HCT116 (cell line): ENCODE measurements at regions not wholly inside any gene's neighbourhood (a gene's known extent, or its start where the extent isn't known, plus 50 kb on each side); places are given as distances from the start of the nearest gene placed in this dataset.

Experiments
- ATAC-seq: fragments of 200-7000 bp; cut with Tn5 transposase; 2 replicates; pipeline ENCODE4 v1.9.1; 2020; ENCODE audit warnings: mild to moderate bottlenecking, moderate library complexity
- BruUV-seq: library from RNA; stranded (reverse); fragments of 400-500 nt; replicated peaks from 2 replicates; lab custom pipeline; 2021; lab: Mats Ljungman, UMichigan
- CTCF ChIA-PET: fragments of 300-600 bp; sonication (Branson Sonifier 250); formaldehyde crosslinking; loops from one replicate; lab custom pipeline; 2021; ENCODE audit warnings: antibody characterized with exemption; lab: Charles Lee
- POLR2A ChIA-PET: fragments of 300-600, 350-600 bp; sonication (Branson Sonifier 250); formaldehyde crosslinking; loops from one replicate; lab custom pipeline; 2021; ENCODE audit warnings: antibody characterized with exemption; lab: Charles Lee
- RAD21 ChIA-PET, 2 experiments: fragments of 300-600 bp; sonication (Branson Sonifier 250); formaldehyde crosslinking; loops; one replicate each; lab custom pipeline; 2023; ENCODE audit warnings: low total read pairs in 2 of 2; ENCODE audit not compliant: uncharacterized antibody in 2 of 2, unreplicated experiment in 2 of 2, low non-redundant PET in 1 of 2; lab: Charles Lee
- DNase-seq: peaks from one replicate; pipeline ENCODE4 v3.0.0-alpha.2; 2010; ENCODE audit warnings: low read depth, low spot score
- H2AFZ ChIP-seq: fragments of 200-600 bp; shearing (Covaris generic), sonication (generic); 2 replicates; pipeline ENCODE4 v1.6.1; 2017; ENCODE audit warnings: low read depth, mixed run types, mixed read lengths, antibody characterized with exemption, low read length; ENCODE audit not compliant: poor library complexity, severe bottlenecking
- H3K27ac ChIP-seq: 2 replicates; pipeline ENCODE4 v1.5.1; 2012; ENCODE audit warnings: low read depth, low read length
- H3K27me3 ChIP-seq: fragments of 200-600 bp; sonication (generic); 2 replicates; pipeline ENCODE4 v1.6.1; 2016; ENCODE audit warnings: mixed run types, low read length, mixed read lengths; ENCODE audit not compliant: insufficient read depth
- H3K36me3 ChIP-seq, 2 experiments: fragments of 200-500 bp in 1 of 2; fragments of 200-600 bp in 1 of 2; sonication (Bioruptor generic) in 1 of 2; sonication (generic) in 1 of 2; 2 replicates each; pipeline versions ENCODE4 v1.5.1 to v1.6.1; 2014 to 2016; ENCODE audit warnings: low read length in 2 of 2, inconsistent platforms in 1 of 2, mixed read lengths in 1 of 2, mixed run types in 1 of 2; ENCODE audit not compliant: insufficient read depth in 2 of 2, control insufficient read depth in 1 of 2
- H3K4me1 ChIP-seq, 2 experiments: fragments of 200-600 bp in 1 of 2; sonication (generic) in 1 of 2; 2 replicates each; pipeline versions ENCODE4 v1.5.1 to v1.6.1; 2012 to 2017; ENCODE audit warnings: low read length in 2 of 2, inconsistent platforms in 1 of 2, mild to moderate bottlenecking in 1 of 2, mixed read lengths in 1 of 2, mixed run types in 1 of 2, moderate library complexity in 1 of 2; ENCODE audit not compliant: insufficient read depth in 2 of 2, control insufficient read depth in 1 of 2
- H3K4me2 ChIP-seq: fragments of 200-600 bp; sonication (generic); 2 replicates; pipeline ENCODE4 v1.6.1; 2017; ENCODE audit warnings: mixed run types, low read length, mixed read lengths
- H3K4me3 ChIP-seq, 2 experiments: fragments of 200-600 bp in 1 of 2; sonication (generic) in 1 of 2; replicated peaks in 1 of 2; 2 replicates each; pipeline ENCODE4 v1.5.1; 2011 to 2016; ENCODE audit warnings: low read length in 2 of 2, control low read depth in 1 of 2, low read depth in 1 of 2, mild to moderate bottlenecking in 1 of 2, mixed read lengths in 1 of 2, mixed run types in 1 of 2
- H3K79me2 ChIP-seq: fragments of 200-600 bp; sonication (generic); 2 replicates; pipeline ENCODE4 v1.6.1; 2017; ENCODE audit warnings: mild to moderate bottlenecking, mixed run types, low read length, moderate library complexity, mixed read lengths; ENCODE audit not compliant: insufficient read depth
- H3K9ac ChIP-seq: fragments of 200-600 bp; sonication (generic); 2 replicates; pipeline ENCODE4 v1.6.1; 2016; ENCODE audit warnings: low read length, mixed read lengths
- H3K9me2 ChIP-seq: fragments of 200-600 bp; sonication (generic), shearing (Covaris generic); 2 replicates; pipeline ENCODE4 v1.6.1; 2017; ENCODE audit warnings: mixed run types, mild to moderate bottlenecking, moderate library complexity; ENCODE audit not compliant: insufficient read depth
- H3K9me3 ChIP-seq, 2 experiments: fragments of 200-500 bp in 1 of 2; fragments of 200-600 bp in 1 of 2; sonication (Bioruptor generic) in 1 of 2; sonication (generic) in 1 of 2; 2 replicates each; pipeline ENCODE4 v1.6.1; 2014 to 2017; ENCODE audit warnings: low read length in 2 of 2, mixed read lengths in 2 of 2, inconsistent platforms in 1 of 2, low read depth in 1 of 2, mild to moderate bottlenecking in 1 of 2, mixed run types in 1 of 2, moderate library complexity in 1 of 2; ENCODE audit not compliant: control insufficient read depth in 1 of 2, insufficient read depth in 1 of 2
- H4K20me1 ChIP-seq: fragments of 200-600 bp; sonication (generic), shearing (Covaris generic); 2 replicates; pipeline ENCODE4 v1.6.1; 2017; ENCODE audit warnings: mixed run types, mild to moderate bottlenecking, moderate library complexity; ENCODE audit not compliant: insufficient read depth
- ATF3 ChIP-seq: IDR thresholded peaks from 2 replicates; pipeline ENCODE4 v1.6.1; 2012
- CBX3 ChIP-seq: IDR thresholded peaks from 2 replicates; pipeline ENCODE4 v1.6.1; 2012; ENCODE audit warnings: low read depth
- CEBPB ChIP-seq: IDR thresholded peaks from 2 replicates; pipeline ENCODE4 v1.6.1; 2012; ENCODE audit warnings: low read depth
- CTCF ChIP-seq, 3 experiments: fragments of 200-600 bp in 1 of 3; sonication (generic) in 1 of 3; IDR thresholded peaks in 2 of 3; conservative IDR thresholded peaks in 1 of 3; 2 replicates each; pipeline ENCODE4 v1.5.1; 2012 to 2017; ENCODE audit warnings: low read depth in 2 of 3, low read length in 2 of 3, antibody characterized with exemption in 1 of 3, borderline replicate concordance in 1 of 3, control low read depth in 1 of 3, mild to moderate bottlenecking in 1 of 3, mixed read lengths in 1 of 3, mixed run types in 1 of 3, moderate library complexity in 1 of 3; ENCODE audit not compliant: insufficient read depth in 1 of 3
- FOSL1 ChIP-seq: IDR thresholded peaks from 2 replicates; pipeline ENCODE4 v1.6.1; 2012; ENCODE audit warnings: low read depth
- JUND ChIP-seq: IDR thresholded peaks from 2 replicates; pipeline ENCODE4 v1.6.1; 2012
- MAX ChIP-seq: IDR thresholded peaks from 2 replicates; pipeline ENCODE4 v1.6.1; 2012
- POLR2A ChIP-seq: IDR thresholded peaks from 2 replicates; pipeline ENCODE4 v1.7.0; 2011; ENCODE audit warnings: borderline replicate concordance; ENCODE audit not compliant: insufficient read depth, insufficient read length; ENCODE audit errors: extremely low read depth
- RAD21 ChIP-seq: IDR thresholded peaks from 2 replicates; pipeline ENCODE4 v1.6.1; 2012; ENCODE audit warnings: low read depth, mild to moderate bottlenecking
- REST ChIP-seq: IDR thresholded peaks from 2 replicates; pipeline ENCODE4 v1.6.1; 2012; ENCODE audit warnings: low read depth
- SIN3A ChIP-seq: IDR thresholded peaks from 2 replicates; pipeline ENCODE4 v1.6.1; 2012; ENCODE audit warnings: low read depth
- SP1 ChIP-seq: IDR thresholded peaks from 2 replicates; pipeline ENCODE4 v1.6.1; 2012; ENCODE audit warnings: low read depth
- TCF7L2 ChIP-seq: IDR thresholded peaks from 2 replicates; pipeline ENCODE4 v1.7.0; 2011; ENCODE audit warnings: borderline replicate concordance, inconsistent platforms; ENCODE audit not compliant: insufficient read depth, insufficient read length; ENCODE audit errors: extremely low read depth
- ZBTB33 ChIP-seq: IDR thresholded peaks from 2 replicates; pipeline ENCODE4 v1.6.1; 2011; ENCODE audit warnings: mild to moderate bottlenecking, low read length, moderate library complexity; ENCODE audit not compliant: insufficient replicate concordance; ENCODE audit errors: extremely low read depth
- ZFX ChIP-seq: fragments of 450-650 bp; IDR thresholded peaks from 2 replicates; pipeline ENCODE4 v1.6.1; 2017
- intact Hi-C: fragments of 100-400 bp; cut with micrococcal nuclease; formaldehyde crosslinking; loops from 2 replicates; pipeline ENCODE4 v1.10.0; 2022

GRCh38 chr5:51053361-51053760 lies 329.9 kb upstream of the ISL1 start:
- BruUV-seq = no TSS peak
- POLR2A ChIA-PET = no interaction called here
- DNase-seq (no peak), ATAC-seq (no peak)
- RAD21 ChIA-PET = no interaction called here
- CTCF ChIA-PET = no interaction called here
- H3K27ac ChIP-seq = no peak overlapping the region
- H3K4me3 ChIP-seq = no peak overlapping the region
- no peaks in the 10 kb centered on the region for H3K9me2 ChIP-seq
- intact Hi-C loops = no loop called here
- H3K79me2 ChIP-seq = no peaks in the 10 kb centered on the region
- H3K4me1 ChIP-seq = no peaks in the 10 kb centered on the region
- H3K27me3 ChIP-seq = no peaks in the 10 kb centered on the region
- H3K9ac ChIP-seq = no peak overlapping the region
- H4K20me1 ChIP-seq = no peaks in the 10 kb centered on the region
- H3K9me3 ChIP-seq = no peaks in the 10 kb centered on the region
- H3K36me3 ChIP-seq = no peaks in the 10 kb centered on the region
- TF ChIP-seq TCF7L2 (no peak), POLR2A (no peak), CEBPB (no peak), ZFX (no peak), MAX (no peak), JUND (no peak), ZBTB33 (no peak), FOSL1 (no peak), SP1 (no peak), REST (no peak), CBX3 (no peak), CTCF (IDR thresholded peaks at IDR 0.05 in 2 of 3, conservative IDR thresholded peaks at IDR 0.05 in 1 of 3; ENCODE audit: borderline replicate concordance in 1 of 3, insufficient read depth in 1 of 3, low read depth in 2 of 3, low read length in 2 of 3) (no peak), SIN3A (no peak), RAD21 (no peak), ATF3 (no peak)
- no peak overlapping the region for H3K4me2 ChIP-seq
- no peak overlapping the region for H2AFZ ChIP-seq
